MCF 10A (cell line): ENCODE measurements at regions not wholly inside any gene's neighbourhood (a gene's known extent, or its start where the extent isn't known, plus 50 kb on each side); places are given as distances from the start of the nearest gene placed in this dataset.

ENCODE experiments used
- BruUV-seq: library from RNA; stranded (reverse); fragments of 400-500 nt; replicated peaks from 2 replicates; lab custom pipeline; 2021; lab: Mats Ljungman, UMichigan
- CTCF ChIA-PET: fragments of 300-600 bp; sonication (Branson Sonifier 250); formaldehyde crosslinking; extraction: SDS; loops from one replicate; lab custom pipeline; 2021; ENCODE audit warnings: antibody characterized with exemption, inconsistent platforms; lab: Yijun Ruan, JAX
- POLR2A ChIA-PET: fragments of 300-600, 350-650 bp; sonication (Branson Sonifier 250); formaldehyde crosslinking; extraction: SDS; loops from one replicate; lab custom pipeline; 2020; ENCODE audit warnings: antibody characterized with exemption, inconsistent platforms; lab: Yijun Ruan, JAX
- DNase-seq: peaks from one replicate; pipeline ENCODE4 v3.0.0-alpha.2; 2018; ENCODE audit not compliant: unreplicated experiment
- H3K27ac Mint-ChIP-seq: one replicate; pipeline ENCODE4 v1.8.0; 2022; ENCODE audit warnings: mild to moderate bottlenecking, low read depth, mixed read lengths; ENCODE audit not compliant: unreplicated experiment
- H3K27me3 Mint-ChIP-seq: one replicate; pipeline ENCODE4 v1.8.0; 2022; ENCODE audit warnings: mixed read lengths; ENCODE audit not compliant: insufficient read depth, unreplicated experiment
- H3K36me3 Mint-ChIP-seq: one replicate; pipeline ENCODE4 v1.8.0; 2022; ENCODE audit warnings: mild to moderate bottlenecking, moderate library complexity, mixed read lengths; ENCODE audit not compliant: insufficient read depth, unreplicated experiment
- H3K4me1 Mint-ChIP-seq: one replicate; pipeline ENCODE4 v1.8.0; 2022; ENCODE audit warnings: mixed read lengths; ENCODE audit not compliant: insufficient read depth, unreplicated experiment
- H3K4me3 Mint-ChIP-seq: one replicate; pipeline ENCODE4 v1.8.0; 2022; ENCODE audit warnings: mild to moderate bottlenecking, moderate library complexity, mixed read lengths; ENCODE audit not compliant: unreplicated experiment
- H3K9me3 Mint-ChIP-seq: one replicate; pipeline ENCODE4 v1.8.0; 2022; ENCODE audit warnings: mixed read lengths; ENCODE audit not compliant: unreplicated experiment
- CTCF ChIP-seq: fragments of 200-600 bp; IDR thresholded peaks from one replicate; pipeline ENCODE4 v1.8.0; 2022; ENCODE audit warnings: antibody characterized with exemption, mild to moderate bottlenecking; ENCODE audit not compliant: unreplicated experiment
- intact Hi-C: fragments of 100-400 bp; cut with micrococcal nuclease; formaldehyde crosslinking; loops from 2 replicates; pipeline ENCODE4 v1.14.1; 2022

DNA sequence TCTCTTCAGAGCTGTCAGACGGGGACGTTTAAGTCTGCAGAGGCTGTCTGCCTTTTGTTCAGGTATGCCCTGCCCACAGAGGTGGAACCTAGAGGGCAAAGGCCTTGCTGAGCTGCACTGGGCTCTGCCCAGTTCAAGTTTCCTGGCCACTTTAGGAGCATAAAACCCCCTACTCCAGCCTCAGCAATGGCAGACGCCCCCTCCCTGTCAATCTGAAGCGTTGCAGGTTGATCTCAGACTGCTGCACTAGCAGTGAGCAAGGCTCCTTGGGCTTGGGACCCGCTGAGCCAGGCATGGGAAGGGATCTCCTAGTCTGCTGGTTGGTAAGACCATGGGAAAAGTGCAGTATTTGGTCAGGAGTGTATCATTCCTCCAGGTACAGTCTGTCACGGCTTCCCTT lies 66.6 kb upstream of the TP53I11 start:
- no peak overlapping the region for H3K27ac Mint-ChIP-seq
- DNase-seq, result no peak
- no peak overlapping the region for H3K4me3 Mint-ChIP-seq
- intact Hi-C loops, result no loop called here
- no peaks in the 10 kb centered on the region for H3K36me3 Mint-ChIP-seq
- H3K9me3 Mint-ChIP-seq, result peaks cover 21% of the 10 kb centered on the region
- ChIA-PET POLR2A (interaction anchor here (0.6 kb wide), 1 partner anchor 69 kb away, joined by 3 read pairs; no protein-coding TSS in a partner anchor), CTCF (no interaction called here)
- H3K27me3 Mint-ChIP-seq, result peaks cover 31% of the 10 kb centered on the region
- no peaks in the 10 kb centered on the region for H3K4me1 Mint-ChIP-seq
- no TSS peak for BruUV-seq
- no peak for TF ChIP-seq CTCF

GRCh38 chr11:45021001-45021400 lies 70.3 kb upstream of the TP53I11 start:
- intact Hi-C loops, result no loop called here
- Mint-ChIP-seq H3K36me3 (peaks cover 6% of the 10 kb centered on the region), H3K27me3 (peaks cover 9% of the 10 kb centered on the region), H3K4me3 (no peak overlapping the region), H3K4me1 (no peaks in the 10 kb centered on the region), H3K9me3 (peaks cover 7% of the 10 kb centered on the region), H3K27ac (no peak overlapping the region)
- TF ChIP-seq CTCF, result no peak
- POLR2A ChIA-PET, result no interaction called here
- DNase-seq, result no peak
- no TSS peak for BruUV-seq
- CTCF ChIA-PET, result interaction anchor here (0.7 kb wide), 1 partner anchor 9 kb away, joined by 3 read pairs; no protein-coding TSS in a partner anchor

GRCh38 chr11:45021692-45022141 lies 71.0 kb upstream of the TP53I11 start:
- ChIA-PET POLR2A (no interaction called here), CTCF (no interaction called here)
- Mint-ChIP-seq H3K36me3 (peaks cover 6% of the 10 kb centered on the region), H3K27ac (no peak overlapping the region), H3K27me3 (peaks cover 2% of the 10 kb centered on the region), H3K9me3 (peaks cover under 1% of the 10 kb centered on the region), H3K4me3 (no peak overlapping the region), H3K4me1 (no peaks in the 10 kb centered on the region)
- intact Hi-C loops, result no loop called here
- BruUV-seq, result no TSS peak
- no peak for DNase-seq
- no peak for TF ChIP-seq CTCF

GRCh38 chr11:45022294-45023064 lies 71.8 kb upstream of the TP53I11 start:
- BruUV-seq, result no TSS peak
- POLR2A ChIA-PET, result no interaction called here
- H3K9me3 Mint-ChIP-seq, result no peaks in the 10 kb centered on the region
- intact Hi-C loops, result no loop called here
- H3K4me1 Mint-ChIP-seq, result no peaks in the 10 kb centered on the region
- H3K36me3 Mint-ChIP-seq, result peaks cover 6% of the 10 kb centered on the region
- no peak for DNase-seq
- CTCF ChIA-PET, result interaction anchor here (0.8 kb wide), 1 partner anchor 82 kb away, joined by 3 read pairs; no protein-coding TSS in a partner anchor
- no peak for TF ChIP-seq CTCF
- H3K27ac Mint-ChIP-seq, result no peak overlapping the region
- H3K27me3 Mint-ChIP-seq, result no peaks in the 10 kb centered on the region
- H3K4me3 Mint-ChIP-seq, result no peak overlapping the region
